Stimulated activated CD8-positive, alpha-beta memory T cell treated with anti-CD3 and anti-CD28 coated beads, Interleukin-7, amount 100 ng/mL, for 4 hours (primary cell): ENCODE measurements at regions not wholly inside any gene's neighbourhood (a gene's known extent, or its start where the extent isn't known, plus 50 kb on each side); places are given as distances from the start of the nearest gene placed in this dataset.

Experiments used
- DNase-seq, 2 donors: peaks; one replicate each; pipeline ENCODE4 v3.0.0-alpha.2; 2020; ENCODE audit warnings: low read depth in 2 of 2

- no peak for DNase-seq
Measured at GRCh38 chr16:88318051-88318450, 64.7 kb upstream of the ZNF469 start.

- DNase-seq, result no peak
Measured at GRCh38 chr16:88318521-88318920, 64.2 kb upstream of the ZNF469 start.

GRCh38 chr16:88319116-88319965, 63.4 kb upstream of the ZNF469 start:
- DNase-seq, result no peak

GRCh38 chr16:88320947-88321634, 61.7 kb upstream of the ZNF469 start:
- no peak for DNase-seq

- DNase-seq, result no peak
Measured at GRCh38 chr16:88321635-88322499, 60.9 kb upstream of the ZNF469 start.

GRCh38 chr16:88322500-88322970, 60.2 kb upstream of the ZNF469 start:
- DNase-seq, result no peak

GRCh38 chr16:88323041-88323440, 59.7 kb upstream of the ZNF469 start:
- DNase-seq, result no peak

- DNase-seq, result no peak
Measured at GRCh38 chr16:88323546-88324330, 59.0 kb upstream of the ZNF469 start.

GRCh38 chr16:88325087-88325750, 57.5 kb upstream of the ZNF469 start:
- DNase-seq, result no peak

GRCh38 chr16:88325976-88326375, 56.8 kb upstream of the ZNF469 start:
- DNase-seq, result no peak

- no peak for DNase-seq
Measured at GRCh38 chr16:88326611-88327485, 55.9 kb upstream of the ZNF469 start.

GRCh38 chr16:88327561-88328312, 55.0 kb upstream of the ZNF469 start:
- no peak for DNase-seq

GRCh38 chr16:88328313-88328980, 54.3 kb upstream of the ZNF469 start:
- no peak for DNase-seq

- no peak for DNase-seq
Measured at GRCh38 chr16:88329726-88330700, 52.7 kb upstream of the ZNF469 start.

GRCh38 chr16:88330971-88331890, 51.5 kb upstream of the ZNF469 start:
- DNase-seq, result no peak
